DMS53 (cell line): ENCODE measurements at regions not wholly inside any gene's neighbourhood (a gene's known extent, or its start where the extent isn't known, plus 50 kb on each side); places are given as distances from the start of the nearest gene placed in this dataset.
"Not testable (repeated sequence)": the region's sequence is repeated elsewhere in the genome, so short reads cannot be mapped to it uniquely, and the experiment has no call there.

ENCODE experiments used
- DNase-seq: peaks from one replicate; lab custom pipeline; 2025; lab: John Stamatoyannopoulos, UW

- DNase-seq = peak; percentile 40
Measured at GRCh38 chr2:9708683-9709538, 78.1 kb upstream of the YWHAQ start.

GRCh38 chr2:9709539-9710285 lies 78.9 kb upstream of the YWHAQ start:
- DNase-seq = no peak

GRCh38 chr2:9710311-9710710 lies 79.5 kb upstream of the YWHAQ start:
- DNase-seq = no peak

- no peak for DNase-seq
Measured at GRCh38 chr2:9712263-9712662, 81.5 kb upstream of the YWHAQ start.

GRCh38 chr2:9714630-9715214 lies 83.9 kb upstream of the YWHAQ start:
- no peak for DNase-seq

- DNase-seq = no peak
Measured at GRCh38 chr2:9715238-9715637, 84.4 kb upstream of the YWHAQ start.

GRCh38 chr2:9717886-9718451 lies 87.2 kb upstream of the YWHAQ start:
- DNase-seq = no peak

- DNase-seq = peak; percentile 12
Measured at GRCh38 chr2:9720352-9721093, 89.7 kb upstream of the YWHAQ start.

- DNase-seq = no peak
Measured at GRCh38 chr2:9721344-9721743, 90.5 kb upstream of the YWHAQ start.

- no peak for DNase-seq
Measured at GRCh38 chr2:9722451-9722850, 91.7 kb upstream of the YWHAQ start.

- DNase-seq = no peak
Measured at GRCh38 chr2:9724565-9724964, 93.8 kb upstream of the YWHAQ start.

- no peak for DNase-seq
Measured at GRCh38 chr2:9725106-9725505, 94.3 kb upstream of the YWHAQ start.

GRCh38 chr2:9726016-9726415 lies 95.2 kb upstream of the YWHAQ start:
- not testable (repeated sequence) for DNase-seq

- not testable (repeated sequence) for DNase-seq
Measured at GRCh38 chr2:9730523-9730922, 99.7 kb upstream of the YWHAQ start.

- DNase-seq = no peak
Measured at GRCh38 chr2:9732824-9733223, 102.0 kb upstream of the YWHAQ start.

- no peak for DNase-seq
Measured at GRCh38 chr2:9734308-9734707, 103.5 kb upstream of the YWHAQ start.

- no peak for DNase-seq
Measured at GRCh38 chr2:9735335-9735734, 104.5 kb upstream of the YWHAQ start.

- DNase-seq = peak; percentile 18
Measured at GRCh38 chr2:9736021-9736420, 105.2 kb upstream of the YWHAQ start.

GRCh38 chr2:9737053-9737875 lies 106.0 kb upstream of the TAF1B start:
- DNase-seq = peak; percentile 19

GRCh38 chr2:9738062-9738461 lies 105.2 kb upstream of the TAF1B start:
- DNase-seq = no peak
